BLaER1 treated with 17β-estradiol and CSF1 and Interleukin-3, amounts not matched to agents 10 nM and 100 nM (cell line): ENCODE measurements at regions not wholly inside any gene's neighbourhood (a gene's known extent, or its start where the extent isn't known, plus 50 kb on each side); places are given as distances from the start of the nearest gene placed in this dataset.
"Not testable (repeated sequence)": the region's sequence is repeated elsewhere in the genome, so short reads cannot be mapped to it uniquely, and the experiment has no call there.

Experiments used
- H3K27ac ChIP-seq, 11 experiments: shearing (Covaris generic); formaldehyde crosslinking; 2 replicates each; pipeline ENCODE4 v1.8.1; 2022
- H3K27me3 ChIP-seq, 11 experiments: shearing (Covaris generic); formaldehyde crosslinking; 2 replicates each; pipeline ENCODE4 v1.8.1; 2022
- H3K36me3 ChIP-seq, 11 experiments: shearing (Covaris generic); formaldehyde crosslinking; 2 replicates each; pipeline ENCODE4 v1.8.1; 2022
- H3K4me1 ChIP-seq, 10 experiments: shearing (Covaris generic); formaldehyde crosslinking; 2 replicates each; pipeline ENCODE4 v1.8.1; 2022
- H3K4me2 ChIP-seq, 11 experiments: shearing (Covaris generic); formaldehyde crosslinking; 2 replicates each; pipeline ENCODE4 v1.8.1; 2022
- H3K4me3 ChIP-seq, 10 experiments: shearing (Covaris generic); formaldehyde crosslinking; 2 replicates each; pipeline ENCODE4 v1.8.1; 2022
- H3K9ac ChIP-seq, 11 experiments: shearing (Covaris generic); formaldehyde crosslinking; 2 replicates each; pipeline ENCODE4 v1.8.1; 2022
- H3K9me3 ChIP-seq, 11 experiments: shearing (Covaris generic); formaldehyde crosslinking; replicated peaks in 1 of 11; 2 replicates each; pipeline ENCODE4 v1.8.1; 2022
- H4K20me1 ChIP-seq, 11 experiments: shearing (Covaris generic); formaldehyde crosslinking; 2 replicates each; pipeline ENCODE4 v1.8.1; 2022
- Cebpa-rat ChIP-seq, 11 experiments: shearing (Covaris generic); IDR thresholded peaks; 2 replicates each; pipeline ENCODE4 v1.8.1; 2022

DNA sequence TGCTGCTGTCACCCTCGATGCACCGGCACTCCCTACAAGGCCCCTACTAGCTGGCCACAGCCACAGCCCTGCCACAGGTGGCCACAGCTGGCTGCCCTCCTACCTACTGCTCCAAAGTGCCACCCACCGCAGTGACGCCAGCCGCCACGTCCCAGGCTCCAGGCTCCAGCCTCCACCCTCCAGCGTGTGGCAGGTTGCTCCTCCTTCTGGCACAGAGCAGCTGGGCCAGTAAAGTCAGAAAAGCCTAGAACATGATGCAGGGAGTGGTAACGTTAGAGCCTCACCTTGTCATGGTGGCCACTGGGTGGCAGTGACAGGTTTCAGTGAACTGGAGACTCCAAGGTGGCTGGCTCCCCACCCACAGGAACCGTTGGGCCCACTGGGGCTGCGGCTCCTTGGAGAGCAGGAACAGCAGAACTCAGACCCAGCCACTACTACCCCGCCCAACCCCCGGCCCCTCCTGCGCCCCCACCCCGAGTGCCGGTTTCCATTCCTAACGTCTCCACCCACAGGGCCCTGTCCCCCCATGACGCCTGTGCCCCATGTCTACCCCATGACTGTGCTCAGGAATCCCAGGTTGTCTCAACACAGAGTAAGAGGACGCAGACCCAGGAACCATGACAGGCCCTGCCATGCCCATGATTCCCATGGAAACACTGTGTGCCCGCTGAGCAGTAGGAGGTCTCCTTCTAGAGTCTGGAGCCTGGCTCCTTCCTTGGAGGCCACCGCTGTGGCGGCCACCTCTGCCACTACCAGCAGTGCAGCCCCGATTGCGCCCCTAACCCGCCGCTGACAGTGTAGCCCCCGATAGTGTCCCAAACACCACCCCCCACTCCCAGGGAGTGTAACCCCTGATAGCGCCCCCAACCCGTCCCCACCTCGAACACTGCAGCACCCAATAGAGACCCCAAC lies 52.3 kb upstream of the ZNF33B start:
- no peak overlapping the region for H3K27ac ChIP-seq
- H3K9me3 ChIP-seq, result peaks cover 0 to 11% (median 0%) of the 10 kb centered on the region in 11 experiments; a peak in 6 of 22 replicates
- no peak overlapping the region for H3K4me2 ChIP-seq
- H3K9ac ChIP-seq, result no peak overlapping the region
- no peaks in the 10 kb centered on the region for H3K27me3 ChIP-seq
- no peaks in the 10 kb centered on the region for H3K36me3 ChIP-seq
- no peak overlapping the region for H3K4me3 ChIP-seq
- H3K4me1 ChIP-seq, result peaks cover 0 to 4% (median 0%) of the 10 kb centered on the region in 10 experiments; a peak in 1 of 20 replicates
- no peak for TF ChIP-seq Cebpa-rat (IDR thresholded peaks at IDR 0.05)
- H4K20me1 ChIP-seq, result no peaks in the 10 kb centered on the region; a peak in 1 of 22 replicates

DNA sequence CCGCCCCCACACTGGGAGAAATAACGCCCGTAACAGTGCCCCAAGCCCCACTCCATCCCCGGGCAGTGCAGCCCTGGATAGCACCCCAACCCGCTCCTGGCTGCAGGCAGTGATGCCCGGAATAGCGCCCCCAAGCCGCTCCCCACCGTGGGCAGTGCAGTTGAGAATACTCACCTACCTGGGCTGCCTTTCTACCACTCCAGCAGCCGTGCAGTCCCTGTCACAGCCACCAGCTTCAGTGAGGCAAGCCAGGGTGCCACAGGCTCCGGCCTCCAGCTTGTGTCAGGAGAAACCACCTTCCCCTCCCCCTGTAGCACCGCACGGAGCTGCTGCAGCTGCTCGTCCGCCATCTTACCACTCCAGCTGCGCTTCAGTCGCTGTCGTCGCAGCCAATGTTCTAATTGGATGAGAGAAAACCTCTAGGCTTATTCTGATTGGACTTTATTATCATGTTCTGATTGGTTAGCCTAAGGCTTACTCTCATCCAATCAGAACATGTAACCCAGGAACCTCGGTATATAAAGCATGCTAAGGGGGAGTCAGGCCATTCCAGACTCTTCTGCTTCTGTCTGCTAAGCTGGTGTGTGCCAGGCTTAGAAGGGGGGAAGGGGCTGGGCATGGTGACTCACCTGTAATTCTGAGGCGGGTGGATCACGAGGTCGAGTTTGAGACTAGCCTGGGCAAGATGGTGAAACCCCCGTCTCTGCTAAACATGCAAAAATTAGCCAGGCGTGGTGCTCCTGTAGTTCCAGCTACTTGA lies 53.2 kb upstream of the ZNF33B start:
- Histone ChIP-seq H3K9me3 (peaks cover 0 to 11% (median 0%) of the 10 kb centered on the region in 11 experiments; a peak in 6 of 22 replicates), H3K27me3 (no peaks in the 10 kb centered on the region), H3K36me3 (no peaks in the 10 kb centered on the region), H3K9ac (no peak overlapping the region), H3K27ac (no peak overlapping the region), H3K4me1 (peaks cover 0 to 4% (median 0%) of the 10 kb centered on the region in 10 experiments; a peak in 1 of 20 replicates), H3K4me3 (no peak overlapping the region), H4K20me1 (no peaks in the 10 kb centered on the region; a peak in 1 of 22 replicates), H3K4me2 (no peak overlapping the region)
- no peak for TF ChIP-seq Cebpa-rat (IDR thresholded peaks at IDR 0.05)

DNA sequence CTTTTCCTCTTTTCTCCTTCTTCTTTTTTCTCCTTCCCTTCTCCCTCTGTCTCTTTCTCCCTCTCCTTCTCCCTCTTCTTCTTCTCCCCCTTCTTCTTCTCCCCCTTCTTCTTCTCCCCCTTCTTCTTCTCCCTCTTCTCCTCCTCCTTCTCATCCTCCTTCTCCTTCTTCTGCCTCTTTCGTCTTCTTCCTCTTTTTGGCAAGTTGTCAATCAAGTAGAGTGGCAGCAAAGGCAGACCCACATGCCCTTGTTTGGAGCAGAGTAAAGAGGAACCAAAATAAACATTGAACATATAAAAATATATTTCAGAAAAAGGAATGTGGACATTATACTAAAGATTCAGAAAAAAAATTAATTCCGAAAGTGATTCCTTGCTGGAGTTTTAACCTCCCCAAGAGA lies 59.6 kb upstream of the ZNF33B start:
- Histone ChIP-seq H4K20me1 (no peaks in the 10 kb centered on the region), H3K27me3 (no peaks in the 10 kb centered on the region), H3K4me2 (peak overlapping the region in 2 of 11 experiments; percentile 44 to 52; a peak in 3 of 22 replicates), H3K4me3 (no peak overlapping the region), H3K9me3 (no peaks in the 10 kb centered on the region), H3K36me3 (no peaks in the 10 kb centered on the region), H3K4me1 (peaks cover 0 to 21% (median 0%) of the 10 kb centered on the region in 10 experiments; a peak in 5 of 20 replicates), H3K9ac (no peak overlapping the region), H3K27ac (0 out of 22 replicates have a peak overlapping the region, but pooled peaks of 1 of the 11 experiments have one; percentile 10)
- TF ChIP-seq Cebpa-rat (IDR thresholded peaks at IDR 0.05), result no peak

DNA sequence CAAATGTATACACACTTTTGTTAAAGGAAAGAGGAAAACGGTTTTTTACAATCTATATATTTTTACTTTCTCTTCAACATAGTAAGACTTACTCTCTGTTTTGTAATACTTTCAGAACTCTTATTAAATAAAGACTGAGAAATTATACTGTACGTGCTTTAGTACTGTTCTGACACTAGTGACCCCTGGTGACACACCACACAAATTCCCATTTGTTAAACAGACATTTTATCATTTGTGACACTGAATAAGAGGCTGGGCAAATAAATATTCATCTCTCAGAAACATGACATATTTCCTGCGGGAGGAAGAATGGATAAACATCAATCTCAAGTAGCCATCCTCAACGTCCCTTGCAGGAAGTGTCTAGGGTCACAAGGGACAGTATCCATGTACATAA lies 68.9 kb upstream of the ZNF33B start:
- Histone ChIP-seq H3K36me3 (no peaks in the 10 kb centered on the region), H4K20me1 (no peaks in the 10 kb centered on the region), H3K9me3 (no peaks in the 10 kb centered on the region), H3K9ac (no peak overlapping the region), H3K4me1 (no peaks in the 10 kb centered on the region), H3K27ac (no peak overlapping the region), H3K27me3 (no peaks in the 10 kb centered on the region), H3K4me3 (no peak overlapping the region), H3K4me2 (no peak overlapping the region)
- no peak for TF ChIP-seq Cebpa-rat (IDR thresholded peaks at IDR 0.05)

DNA sequence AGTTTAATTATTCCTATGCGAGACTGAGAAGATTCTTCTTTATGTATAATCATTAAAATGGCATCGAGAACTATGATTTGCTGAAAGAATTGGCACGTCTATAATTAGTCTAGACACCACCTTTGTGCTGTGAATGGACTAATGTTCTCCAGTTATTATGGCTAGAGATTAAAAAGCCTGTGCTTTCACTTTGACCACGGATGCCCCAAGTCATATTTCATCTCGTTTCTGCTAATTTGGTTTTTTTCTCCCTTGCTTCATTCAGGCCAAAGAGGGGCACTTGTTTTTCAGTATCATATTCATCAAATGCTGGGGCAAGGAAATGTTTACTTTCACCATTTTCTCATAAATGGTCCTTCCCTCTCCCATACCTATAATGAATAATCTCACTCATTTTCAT lies 63.3 kb upstream of the BMS1 start:
- H3K27me3 ChIP-seq, H3K4me3 ChIP-seq, H3K9me3 ChIP-seq: not testable (repeated sequence)

DNA sequence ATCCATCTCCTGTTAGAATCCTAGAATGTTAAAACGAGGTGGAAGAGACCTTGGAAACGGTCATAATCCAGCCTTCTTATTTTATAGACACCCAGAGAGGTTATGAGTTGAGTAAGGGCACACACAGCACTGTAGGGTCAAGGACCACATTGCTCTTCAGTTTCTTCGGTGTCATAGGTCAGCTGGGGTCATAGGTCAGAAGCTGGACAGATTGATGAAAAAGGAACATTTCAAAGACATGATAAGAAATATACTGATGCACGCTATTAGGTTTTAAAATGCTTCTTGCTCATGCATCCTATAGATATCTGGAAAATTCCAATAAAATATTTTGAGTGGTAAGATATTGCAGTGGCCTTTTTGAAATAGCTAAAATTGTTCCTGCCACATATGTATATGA lies 60.0 kb upstream of the BMS1 start:
- TF ChIP-seq Cebpa-rat (IDR thresholded peaks at IDR 0.05), result no peak

More for the DNA sequence above, 63.3 kb upstream of the BMS1 start:
- H3K9ac ChIP-seq, H3K4me1 ChIP-seq, H3K27ac ChIP-seq, H4K20me1 ChIP-seq, H3K4me2 ChIP-seq, H3K36me3 ChIP-seq: not testable (repeated sequence)

DNA sequence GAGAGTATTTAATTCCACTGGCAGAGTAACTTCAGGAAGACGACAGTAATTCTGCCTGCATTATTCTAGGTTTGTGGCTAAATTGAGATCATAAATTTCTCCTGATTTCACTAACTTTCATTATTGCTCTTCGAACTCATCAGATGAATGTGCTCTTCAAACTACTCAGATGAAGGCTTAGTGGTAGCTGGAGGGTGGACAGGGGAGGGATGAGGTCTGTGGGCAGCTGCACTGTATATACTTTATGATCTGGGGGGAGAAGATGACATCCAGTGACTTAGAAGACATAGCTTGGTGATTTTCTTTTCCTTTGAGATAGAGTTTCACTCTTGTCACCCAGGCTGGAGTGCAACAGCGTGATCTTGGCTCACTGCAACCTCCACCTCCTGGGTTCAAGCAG lies 59.0 kb upstream of the BMS1 start:
- H3K9me3 ChIP-seq, result not testable (repeated sequence)

More for the DNA sequence above, 60.0 kb upstream of the BMS1 start:
- Histone ChIP-seq H3K36me3 (no peaks in the 10 kb centered on the region), H3K4me1 (no peaks in the 10 kb centered on the region), H3K4me2 (no peak overlapping the region), H3K27ac (no peak overlapping the region), H3K27me3 (no peaks in the 10 kb centered on the region), H3K4me3 (no peak overlapping the region), H3K9ac (no peak overlapping the region), H3K9me3 (no peaks in the 10 kb centered on the region), H4K20me1 (no peaks in the 10 kb centered on the region)

DNA sequence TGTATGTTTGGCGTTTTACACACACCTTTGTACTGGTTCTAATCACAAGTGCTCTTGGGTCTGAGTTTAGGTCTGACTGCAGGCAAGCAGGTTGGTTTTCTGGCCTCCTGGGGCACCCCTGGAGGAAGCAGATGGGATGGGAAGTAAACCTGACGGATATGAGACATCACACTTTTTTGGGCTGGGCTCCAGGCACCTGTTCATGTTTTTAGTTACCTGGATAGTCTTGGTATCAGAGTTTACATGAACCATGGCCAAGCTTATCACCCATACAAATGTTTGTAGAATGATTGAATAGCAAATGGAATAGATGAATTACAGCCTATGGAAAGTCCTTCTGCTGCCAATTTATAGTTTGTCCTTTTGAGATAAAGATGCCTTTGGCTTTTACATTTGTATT lies 57.9 kb upstream of the BMS1 start:
- not testable (repeated sequence) for H3K9ac ChIP-seq, H3K4me1 ChIP-seq, H3K4me3 ChIP-seq, H3K27ac ChIP-seq, H4K20me1 ChIP-seq, H3K9me3 ChIP-seq, H3K36me3 ChIP-seq, H3K27me3 ChIP-seq, H3K4me2 ChIP-seq

More for the DNA sequence above, 59.0 kb upstream of the BMS1 start:
- not testable (repeated sequence) for H3K4me2 ChIP-seq, H4K20me1 ChIP-seq, H3K27me3 ChIP-seq, H3K4me1 ChIP-seq, H3K36me3 ChIP-seq, H3K9ac ChIP-seq, H3K27ac ChIP-seq, H3K4me3 ChIP-seq

DNA sequence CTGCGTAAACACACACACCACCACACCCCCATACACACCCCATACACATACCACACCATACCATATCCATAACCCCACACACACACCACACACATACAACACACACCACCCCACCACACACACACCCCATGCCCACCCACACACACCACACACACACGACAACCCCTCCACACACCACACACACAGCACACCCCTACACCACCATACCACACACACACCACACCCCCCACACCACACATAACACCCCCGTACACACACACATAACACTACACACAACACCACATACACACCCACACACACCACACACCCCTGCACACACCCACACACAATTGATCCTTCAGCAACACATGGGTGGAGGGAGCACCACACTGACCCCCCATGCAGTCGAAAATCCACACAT lies 50.3 kb upstream of the BMS1 start:
- Histone ChIP-seq H3K36me3 (no peaks in the 10 kb centered on the region), H3K27me3 (no peaks in the 10 kb centered on the region), H3K4me2 (no peak overlapping the region), H3K9ac (no peak overlapping the region), H3K27ac (no peak overlapping the region), H3K4me1 (no peaks in the 10 kb centered on the region), H3K4me3 (no peak overlapping the region), H4K20me1 (no peaks in the 10 kb centered on the region), H3K9me3 (no peaks in the 10 kb centered on the region)
- no peak for TF ChIP-seq Cebpa-rat (IDR thresholded peaks at IDR 0.05)
